ENCODE measurements at regions not wholly inside any gene's neighbourhood (a gene's known extent, or its start where the extent isn't known, plus 50 kb on each side); places are given as distances from the start of the nearest gene placed in this dataset.

DNA sequence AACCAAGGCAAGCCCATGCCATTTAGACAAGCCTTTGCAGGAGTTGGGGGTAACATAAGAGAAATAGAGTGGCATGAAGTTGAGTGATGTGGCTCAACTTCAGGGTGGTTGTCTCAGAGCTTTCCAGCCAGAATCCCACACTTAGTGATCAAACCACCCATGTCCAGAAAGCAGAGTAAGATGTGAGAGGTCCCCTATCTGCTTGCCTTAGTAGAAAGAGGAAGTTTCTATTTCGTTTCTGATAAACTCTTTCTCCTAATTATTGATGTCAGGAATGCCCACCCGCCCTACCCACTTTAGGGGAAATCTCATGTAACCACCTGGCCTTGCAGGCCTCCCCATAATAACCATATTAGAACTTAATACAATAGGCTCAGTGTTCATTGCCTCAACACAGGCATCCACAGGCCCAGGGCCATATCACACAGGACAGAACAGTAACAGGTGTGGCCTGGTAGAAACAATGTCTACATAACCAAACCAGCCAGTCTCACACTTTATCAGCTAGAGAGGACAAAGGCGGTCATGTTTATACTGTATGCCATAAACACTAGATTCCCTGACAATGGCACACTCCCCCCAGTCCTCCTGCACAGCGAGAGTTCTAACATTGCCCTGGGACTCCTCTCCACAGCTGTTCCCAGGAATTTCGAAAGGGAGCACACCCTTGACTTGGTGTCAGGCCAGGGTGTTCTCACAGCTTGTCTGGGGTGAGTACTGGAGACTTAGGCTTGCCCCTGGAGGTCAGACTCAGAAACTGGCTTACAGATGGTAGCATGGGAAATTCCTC is 364.4 kb downstream of the CXCL12 start:
- H3K4me1 Mint-ChIP-seq (ENCODE audit: unreplicated experiment): peaks cover 43% of the 10 kb centered on the region
- peaks cover 2% of the 10 kb centered on the region for H3K36me3 Mint-ChIP-seq (ENCODE audit: unreplicated experiment)
- no peak for DNase-seq (ENCODE audit: extremely low spot score, unreplicated experiment)
- H3K9me3 Mint-ChIP-seq (ENCODE audit: unreplicated experiment): peaks cover 4% of the 10 kb centered on the region
- H3K27me3 Mint-ChIP-seq (ENCODE audit: unreplicated experiment): peaks cover 5% of the 10 kb centered on the region
- H3K4me3 Mint-ChIP-seq (ENCODE audit: unreplicated experiment): no peak overlapping the region
- no peak overlapping the region for H3K27ac Mint-ChIP-seq (ENCODE audit: unreplicated experiment)
- no peak for TF ChIP-seq CTCF (IDR thresholded peaks at IDR 0.05)

DNA sequence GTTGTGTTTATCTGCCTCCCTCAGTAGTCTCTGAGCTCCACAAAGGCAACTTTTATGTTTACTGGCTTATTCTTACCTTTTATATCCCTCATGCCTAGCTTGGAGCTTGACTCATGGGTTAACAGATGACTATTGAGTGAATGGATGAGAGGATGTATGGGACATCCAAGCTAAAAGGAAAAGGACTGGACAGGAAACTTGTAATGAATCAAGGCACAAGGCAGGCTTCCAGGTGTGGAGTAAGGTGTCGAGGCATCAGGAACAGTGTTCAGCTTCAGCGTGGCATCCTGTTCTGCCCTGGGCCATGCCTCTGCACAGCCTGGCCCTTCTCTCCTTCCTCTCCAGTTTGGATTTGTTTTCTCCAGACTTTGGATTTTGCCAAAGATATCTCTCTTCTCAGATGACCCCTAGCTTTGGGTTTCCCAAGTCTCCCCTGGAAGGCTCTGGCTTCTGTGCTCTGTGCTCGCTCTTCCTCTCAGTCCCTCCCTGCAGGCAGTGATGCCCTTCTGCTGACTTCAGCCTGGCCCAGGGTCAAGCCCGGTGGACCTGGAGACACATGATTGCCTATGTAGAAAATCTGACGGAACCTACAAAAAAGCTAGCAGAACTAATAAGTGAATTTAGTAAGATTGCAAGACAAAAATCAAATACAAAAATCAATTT is 367.3 kb downstream of the CXCL12 start:
- no peak overlapping the region for H3K4me3 Mint-ChIP-seq (ENCODE audit: unreplicated experiment)
- peaks cover 2% of the 10 kb centered on the region for H3K36me3 Mint-ChIP-seq (ENCODE audit: unreplicated experiment)
- DNase-seq (ENCODE audit: extremely low spot score, unreplicated experiment): no peak
- peaks cover 15% of the 10 kb centered on the region for H3K4me1 Mint-ChIP-seq (ENCODE audit: unreplicated experiment)
- H3K9me3 Mint-ChIP-seq (ENCODE audit: unreplicated experiment): no peaks in the 10 kb centered on the region
- no peak for TF ChIP-seq CTCF (IDR thresholded peaks at IDR 0.05)
- no peak overlapping the region for H3K27ac Mint-ChIP-seq (ENCODE audit: unreplicated experiment)
- H3K27me3 Mint-ChIP-seq (ENCODE audit: unreplicated experiment): peaks cover 22% of the 10 kb centered on the region

DNA sequence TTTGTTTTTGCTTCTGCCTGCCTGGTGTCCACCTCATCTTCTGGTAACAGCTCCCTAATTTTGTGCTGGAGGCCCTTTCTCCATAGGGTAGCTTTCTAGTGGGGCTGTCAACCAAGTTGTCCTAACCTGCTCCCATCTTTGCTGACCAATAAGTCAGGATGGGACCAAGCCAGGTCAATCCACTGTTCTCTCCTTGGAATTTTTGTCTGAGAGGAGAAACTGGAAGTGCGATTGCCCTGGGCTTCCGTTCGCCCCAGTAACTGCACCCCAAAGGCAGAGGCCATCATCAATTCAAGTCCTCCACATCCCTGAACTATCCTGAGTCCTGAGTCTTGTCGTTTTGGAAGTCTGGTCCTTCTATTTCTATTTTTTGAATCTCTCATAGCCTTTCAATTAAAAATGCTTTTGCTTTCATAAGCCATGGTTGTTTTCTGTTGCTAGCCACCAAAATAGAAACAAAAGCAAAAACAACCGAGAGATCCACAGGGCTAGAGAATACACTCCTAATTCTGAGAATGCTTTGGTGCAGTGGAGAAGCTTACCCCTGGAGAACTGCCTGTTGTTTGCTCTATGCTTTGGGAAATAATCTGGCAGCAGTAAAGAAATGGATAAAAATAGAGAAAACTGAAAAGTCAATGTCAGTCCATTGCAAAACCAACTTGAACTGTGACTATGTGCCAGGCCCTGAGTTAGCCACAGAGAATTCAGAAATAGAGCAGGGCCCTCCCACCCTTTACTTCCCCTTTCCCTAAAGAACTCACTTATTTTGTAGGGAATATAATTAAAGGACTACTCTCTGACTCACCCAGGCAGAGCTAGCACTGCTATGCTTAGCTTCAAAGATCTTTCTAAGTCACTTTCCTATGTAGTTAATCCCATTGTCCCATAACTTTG is 368.1 kb downstream of the CXCL12 start:
- Mint-ChIP-seq H3K27ac (ENCODE audit: unreplicated experiment) (no peak overlapping the region), H3K4me3 (ENCODE audit: unreplicated experiment) (no peak overlapping the region), H3K4me1 (ENCODE audit: unreplicated experiment) (peaks cover 10% of the 10 kb centered on the region), H3K36me3 (ENCODE audit: unreplicated experiment) (peaks cover 2% of the 10 kb centered on the region), H3K27me3 (ENCODE audit: unreplicated experiment) (peaks cover 22% of the 10 kb centered on the region), H3K9me3 (ENCODE audit: unreplicated experiment) (no peaks in the 10 kb centered on the region)
- DNase-seq (ENCODE audit: extremely low spot score, unreplicated experiment): no peak
- TF ChIP-seq CTCF (IDR thresholded peaks at IDR 0.05): no peak

GRCh38 chr10:44015702-44016500 is 367.2 kb upstream of the ZNF32 start:
- H3K27me3 Mint-ChIP-seq (ENCODE audit: unreplicated experiment): peaks cover 22% of the 10 kb centered on the region

More at GRCh38 chr10:44015702-44016500, 367.2 kb upstream of the ZNF32 start:
- no peak for DNase-seq (ENCODE audit: extremely low spot score, unreplicated experiment)
- no peak overlapping the region for H3K4me3 Mint-ChIP-seq (ENCODE audit: unreplicated experiment)
- peaks cover 5% of the 10 kb centered on the region for H3K4me1 Mint-ChIP-seq (ENCODE audit: unreplicated experiment)
- no peaks in the 10 kb centered on the region for H3K9me3 Mint-ChIP-seq (ENCODE audit: unreplicated experiment)
- peaks cover 2% of the 10 kb centered on the region for H3K36me3 Mint-ChIP-seq (ENCODE audit: unreplicated experiment)
- H3K27ac Mint-ChIP-seq (ENCODE audit: unreplicated experiment): no peak overlapping the region
- TF ChIP-seq CTCF (IDR thresholded peaks at IDR 0.05): no peak

Measured in osteocyte (in vitro differentiated cells).